Endothelial cell (in vitro differentiated cells): ENCODE measurements at regions not wholly inside any gene's neighbourhood (a gene's known extent, or its start where the extent isn't known, plus 50 kb on each side); places are given as distances from the start of the nearest gene placed in this dataset.

ENCODE experiments used
- DNase-seq: peaks from one replicate; pipeline ENCODE4 v3.0.0; 2021; ENCODE audit warnings: low spot score
- H3K27ac Mint-ChIP-seq: one replicate; pipeline ENCODE4 v1.8.0; 2021; ENCODE audit warnings: mixed read lengths, inconsistent platforms; ENCODE audit not compliant: unreplicated experiment
- H3K27me3 Mint-ChIP-seq: one replicate; pipeline ENCODE4 v1.8.0; 2021; ENCODE audit warnings: mild to moderate bottlenecking, moderate library complexity, mixed read lengths, inconsistent platforms; ENCODE audit not compliant: unreplicated experiment
- H3K36me3 Mint-ChIP-seq: one replicate; pipeline ENCODE4 v1.8.0; 2021; ENCODE audit warnings: mild to moderate bottlenecking, low read depth, mixed read lengths, inconsistent platforms; ENCODE audit not compliant: unreplicated experiment
- H3K4me1 Mint-ChIP-seq: one replicate; pipeline ENCODE4 v1.8.0; 2021; ENCODE audit warnings: mild to moderate bottlenecking, mixed read lengths, inconsistent platforms; ENCODE audit not compliant: unreplicated experiment
- H3K4me3 Mint-ChIP-seq: one replicate; pipeline ENCODE4 v1.8.0; 2021; ENCODE audit warnings: mild to moderate bottlenecking, mixed read lengths, inconsistent platforms; ENCODE audit not compliant: unreplicated experiment
- H3K9me3 Mint-ChIP-seq: one replicate; pipeline ENCODE4 v1.8.0; 2021; ENCODE audit warnings: mixed read lengths, inconsistent platforms; ENCODE audit not compliant: unreplicated experiment
- TF ChIP-seq, protein P1 (sequence below): fragments of 200-600 bp; sonication (generic); IDR thresholded peaks from one replicate; pipeline ENCODE4 v1.5.0; 2021; ENCODE audit warnings: antibody characterized with exemption; ENCODE audit not compliant: unreplicated experiment

DNA sequence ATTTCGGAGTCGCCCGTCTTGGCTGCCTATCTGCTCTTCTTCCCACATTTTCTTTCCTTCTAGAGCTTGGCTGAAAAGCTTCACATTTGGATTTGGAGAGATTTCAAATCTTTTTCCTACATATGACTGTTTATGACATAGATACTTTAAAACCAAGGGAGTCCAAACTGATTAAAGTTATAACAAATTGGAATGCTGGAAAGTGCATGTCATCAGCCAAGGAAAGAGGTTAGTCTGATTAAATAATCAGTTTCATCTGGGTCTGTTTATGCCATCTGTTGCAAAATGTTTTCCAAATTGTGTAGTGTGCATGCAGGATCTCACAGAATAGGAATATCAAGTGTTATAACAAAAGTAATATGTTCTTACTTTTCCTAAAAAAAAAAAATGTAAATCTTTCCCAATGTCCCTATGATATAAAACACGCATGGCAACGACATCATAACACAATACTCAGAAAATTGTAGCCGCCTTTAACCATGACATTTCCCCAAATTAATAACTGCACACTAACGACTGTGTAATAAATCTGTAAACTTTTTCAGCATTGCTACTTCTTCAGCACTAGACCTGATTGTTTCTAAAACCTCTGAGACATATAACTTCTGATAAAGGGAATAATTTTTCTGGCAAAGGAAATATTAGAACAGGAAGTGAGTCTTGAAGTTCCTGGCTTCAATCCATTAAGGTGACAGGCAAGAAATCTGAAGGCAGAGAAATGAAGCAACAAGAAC is 230.2 kb upstream of the FOXQ1 start:
- Mint-ChIP-seq H3K36me3 (no peaks in the 10 kb centered on the region), H3K4me3 (no peak overlapping the region), H3K27me3 (no peaks in the 10 kb centered on the region), H3K27ac (no peak overlapping the region), H3K4me1 (peaks cover 10% of the 10 kb centered on the region), H3K9me3 (no peaks in the 10 kb centered on the region)
- TF ChIP-seq, protein P1, sequence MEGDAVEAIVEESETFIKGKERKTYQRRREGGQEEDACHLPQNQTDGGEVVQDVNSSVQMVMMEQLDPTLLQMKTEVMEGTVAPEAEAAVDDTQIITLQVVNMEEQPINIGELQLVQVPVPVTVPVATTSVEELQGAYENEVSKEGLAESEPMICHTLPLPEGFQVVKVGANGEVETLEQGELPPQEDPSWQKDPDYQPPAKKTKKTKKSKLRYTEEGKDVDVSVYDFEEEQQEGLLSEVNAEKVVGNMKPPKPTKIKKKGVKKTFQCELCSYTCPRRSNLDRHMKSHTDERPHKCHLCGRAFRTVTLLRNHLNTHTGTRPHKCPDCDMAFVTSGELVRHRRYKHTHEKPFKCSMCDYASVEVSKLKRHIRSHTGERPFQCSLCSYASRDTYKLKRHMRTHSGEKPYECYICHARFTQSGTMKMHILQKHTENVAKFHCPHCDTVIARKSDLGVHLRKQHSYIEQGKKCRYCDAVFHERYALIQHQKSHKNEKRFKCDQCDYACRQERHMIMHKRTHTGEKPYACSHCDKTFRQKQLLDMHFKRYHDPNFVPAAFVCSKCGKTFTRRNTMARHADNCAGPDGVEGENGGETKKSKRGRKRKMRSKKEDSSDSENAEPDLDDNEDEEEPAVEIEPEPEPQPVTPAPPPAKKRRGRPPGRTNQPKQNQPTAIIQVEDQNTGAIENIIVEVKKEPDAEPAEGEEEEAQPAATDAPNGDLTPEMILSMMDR = no peak
- DNase-seq = no peak

DNA sequence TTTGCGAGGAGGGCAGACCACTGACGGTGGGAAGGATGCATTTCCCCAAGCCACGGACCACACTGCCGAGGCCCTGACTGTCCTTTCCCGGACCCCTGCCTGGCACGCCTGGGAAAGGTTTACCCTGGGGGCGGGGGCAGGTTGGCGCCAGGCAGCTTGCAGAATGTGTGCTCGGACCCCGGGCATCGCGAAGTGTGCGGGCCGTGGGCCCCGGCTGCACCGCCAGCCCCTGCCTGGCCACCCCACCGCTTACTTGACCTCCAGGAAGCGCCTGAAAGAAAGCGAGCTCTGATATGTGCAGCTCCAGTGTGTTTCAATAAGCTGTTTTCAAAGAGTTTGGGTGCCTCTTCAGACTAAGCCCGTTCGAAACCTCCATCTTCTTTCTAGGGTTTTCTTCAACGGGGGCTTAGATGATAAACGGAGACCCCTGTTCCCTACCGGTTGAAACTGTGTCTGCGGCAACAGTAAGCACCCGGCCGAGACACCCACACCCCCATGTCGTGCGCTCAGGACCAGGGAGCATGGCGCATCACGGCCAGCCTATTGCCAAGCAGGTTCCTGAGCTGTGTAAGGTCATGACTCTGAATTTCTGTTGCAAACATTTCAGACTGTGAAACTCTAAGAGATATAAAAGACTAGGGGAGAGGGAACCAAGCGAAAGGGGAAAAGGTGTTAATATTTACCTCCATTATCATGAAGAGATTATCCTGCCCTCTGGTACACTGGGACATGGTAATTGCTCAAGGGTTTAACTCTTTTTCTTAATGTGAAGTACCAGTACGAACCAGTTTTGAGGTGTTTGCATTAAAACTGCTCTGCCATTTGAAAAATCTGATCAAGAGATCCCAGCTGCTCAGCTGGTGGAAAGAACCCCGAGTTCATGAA is 231.2 kb upstream of the FOXQ1 start:
- no peaks in the 10 kb centered on the region for H3K36me3 Mint-ChIP-seq
- DNase-seq = no peak
- peaks cover 17% of the 10 kb centered on the region for H3K4me1 Mint-ChIP-seq
- no peaks in the 10 kb centered on the region for H3K9me3 Mint-ChIP-seq
- no peaks in the 10 kb centered on the region for H3K27me3 Mint-ChIP-seq
- H3K4me3 Mint-ChIP-seq = no peak overlapping the region
- TF ChIP-seq, protein P1 = no peak
- H3K27ac Mint-ChIP-seq = no peak overlapping the region

DNA sequence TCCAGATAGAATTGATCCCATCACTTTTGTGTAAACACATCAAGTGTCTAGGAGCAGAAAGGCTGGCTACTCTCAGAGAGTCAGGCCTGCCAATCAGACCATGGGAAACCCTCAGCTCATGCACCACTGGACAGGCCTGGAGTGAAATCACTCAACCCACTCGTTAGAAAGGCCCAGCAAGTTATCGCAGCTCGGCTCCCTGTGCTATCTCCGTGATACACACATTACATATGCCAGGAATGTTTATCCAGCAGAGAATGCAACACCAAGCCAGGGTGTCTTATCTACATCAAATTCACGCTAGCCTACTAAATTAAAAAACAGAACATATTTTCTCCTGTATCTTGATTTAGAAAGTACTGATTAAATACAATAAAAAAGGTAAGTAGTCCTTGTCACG is 232.4 kb upstream of the FOXQ1 start:
- Mint-ChIP-seq H3K36me3 (no peaks in the 10 kb centered on the region), H3K4me1 (peaks cover 23% of the 10 kb centered on the region), H3K27ac (no peak overlapping the region), H3K27me3 (no peaks in the 10 kb centered on the region), H3K9me3 (no peaks in the 10 kb centered on the region), H3K4me3 (no peak overlapping the region)
- DNase-seq = no peak
- TF ChIP-seq, protein P1 = no peak

DNA sequence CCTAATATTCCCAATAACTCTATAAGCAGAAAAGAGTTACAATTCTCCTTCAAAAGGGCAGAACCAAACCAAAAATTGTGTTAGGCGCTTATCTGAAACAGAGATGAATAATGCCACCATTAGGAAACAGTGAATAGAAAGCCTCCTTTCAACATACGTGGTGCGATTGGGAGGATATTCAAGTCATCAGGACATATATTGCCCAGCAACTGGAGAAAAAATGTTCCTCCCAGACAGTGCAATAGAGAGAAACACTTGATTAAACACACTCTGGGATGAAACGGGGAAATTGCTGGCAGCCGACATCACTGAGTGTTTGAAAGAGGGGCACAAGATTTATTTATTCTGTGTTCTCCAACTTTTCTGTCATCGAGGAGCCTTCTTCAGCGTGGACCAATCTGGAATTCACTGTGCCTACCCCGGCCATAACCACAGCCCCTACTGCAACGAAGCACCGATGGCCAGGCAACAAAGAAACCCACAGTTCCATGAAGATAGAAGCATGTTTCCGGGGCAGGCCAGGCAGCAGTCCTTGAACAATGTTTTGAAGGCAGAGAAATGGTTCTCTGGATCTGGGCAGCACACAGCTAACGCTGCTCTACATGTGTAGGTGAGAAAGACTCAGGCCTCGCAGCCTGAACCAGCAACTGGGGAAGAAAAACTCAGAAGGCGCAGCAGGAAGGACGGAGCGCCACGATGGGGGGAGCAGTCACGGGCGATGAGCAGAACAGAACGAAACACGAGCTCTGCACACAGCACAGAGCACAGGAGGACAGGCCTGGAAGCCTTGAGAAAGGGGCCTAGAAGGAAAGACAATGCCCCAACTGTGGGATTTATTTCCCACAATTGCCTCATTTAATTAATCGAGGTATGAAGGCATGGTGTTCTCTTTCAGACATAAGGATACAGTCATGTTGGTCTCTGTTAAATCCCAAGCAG is 234.2 kb upstream of the FOXQ1 start:
- TF ChIP-seq, protein P1 = no peak
- H3K4me1 Mint-ChIP-seq = peaks cover 23% of the 10 kb centered on the region
- H3K36me3 Mint-ChIP-seq = no peaks in the 10 kb centered on the region
- no peaks in the 10 kb centered on the region for H3K27me3 Mint-ChIP-seq
- no peaks in the 10 kb centered on the region for H3K9me3 Mint-ChIP-seq
- no peak for DNase-seq
- no peak overlapping the region for H3K27ac Mint-ChIP-seq
- no peak overlapping the region for H3K4me3 Mint-ChIP-seq
